Left ventricle myocardium inferior (tissue), 1 donor: ENCODE measurements at regions not wholly inside any gene's neighbourhood (a gene's known extent, or its start where the extent isn't known, plus 50 kb on each side); places are given as distances from the start of the nearest gene placed in this dataset.

Experiments
- DNase-seq: peaks from one replicate; pipeline ENCODE4 v3.0.0-alpha.2; 2020
- H3K27ac ChIP-seq: fragments of 200-600 bp; replicated peaks from 2 replicates; pipeline ENCODE4 v1.8.0; 2021
- H3K27me3 ChIP-seq: fragments of 200-600 bp; 2 replicates; pipeline ENCODE4 v1.8.0; 2021; ENCODE audit warnings: low read depth
- H3K36me3 ChIP-seq: fragments of 200-600 bp; 2 replicates; pipeline ENCODE4 v1.8.0; 2021
- H3K4me1 ChIP-seq: fragments of 200-600 bp; 2 replicates; pipeline ENCODE4 v1.8.0; 2021
- H3K4me3 ChIP-seq: fragments of 200-600 bp; 2 replicates; pipeline ENCODE4 v1.8.0; 2021; ENCODE audit warnings: mild to moderate bottlenecking, moderate library complexity
- H3K9me3 ChIP-seq: fragments of 200-600 bp; replicated peaks from 2 replicates; pipeline ENCODE4 v1.8.0; 2021
- CTCF ChIP-seq: fragments of 200-600 bp; IDR thresholded peaks from 2 replicates; pipeline ENCODE4 v1.8.0; 2021; ENCODE audit warnings: antibody characterized with exemption, mild to moderate bottlenecking, borderline replicate concordance
- intact Hi-C: fragments of 100-400 bp; cut with micrococcal nuclease; formaldehyde crosslinking; loops from one replicate; pipeline ENCODE4 v1.11.0; 2022
- donor health status: DM: no; HTN: yes; CAD: no; lungs with severe emphysema.

GRCh38 chr3:19070325-19070724 is 78.0 kb upstream of the KCNH8 start:
- DNase-seq = no peak
- Histone ChIP-seq H3K4me1 (no peaks in the 10 kb centered on the region), H3K27ac (no peak overlapping the region), H3K9me3 (no peaks in the 10 kb centered on the region), H3K4me3 (no peak overlapping the region), H3K36me3 (no peaks in the 10 kb centered on the region), H3K27me3 (no peaks in the 10 kb centered on the region)
- intact Hi-C loops = no loop called here
- no peak for TF ChIP-seq CTCF

GRCh38 chr3:19065027-19065426 is 83.3 kb upstream of the KCNH8 start:
- H3K36me3 ChIP-seq = no peaks in the 10 kb centered on the region
- intact Hi-C loops = loop anchor here (10.0 kb wide), 1 partner anchor 800 kb away; no protein-coding TSS in a partner anchor
- TF ChIP-seq CTCF = peak; percentile 41
- no peak overlapping the region for H3K4me3 ChIP-seq
- DNase-seq = no peak
- H3K9me3 ChIP-seq = no peaks in the 10 kb centered on the region
- no peaks in the 10 kb centered on the region for H3K27me3 ChIP-seq
- no peak overlapping the region for H3K27ac ChIP-seq
- no peaks in the 10 kb centered on the region for H3K4me1 ChIP-seq

GRCh38 chr3:19063936-19064335 is 84.4 kb upstream of the KCNH8 start:
- intact Hi-C loops = loop anchor here (10.0 kb wide), 1 partner anchor 801 kb away; no protein-coding TSS in a partner anchor
- Histone ChIP-seq H3K4me1 (no peaks in the 10 kb centered on the region), H3K36me3 (no peaks in the 10 kb centered on the region), H3K9me3 (no peaks in the 10 kb centered on the region), H3K27me3 (no peaks in the 10 kb centered on the region), H3K27ac (no peak overlapping the region), H3K4me3 (no peak overlapping the region)
- no peak for DNase-seq
- TF ChIP-seq CTCF = no peak

- Histone ChIP-seq H3K4me1 (no peaks in the 10 kb centered on the region), H3K9me3 (no peaks in the 10 kb centered on the region), H3K36me3 (no peaks in the 10 kb centered on the region), H3K27me3 (no peaks in the 10 kb centered on the region), H3K27ac (no peak overlapping the region), H3K4me3 (no peak overlapping the region)
- no peak for TF ChIP-seq CTCF
- intact Hi-C loops = loop anchor here (10.0 kb wide), 1 partner anchor 804 kb away; no protein-coding TSS in a partner anchor
- DNase-seq = no peak
Measured at GRCh38 chr3:19060404-19060803, 87.9 kb upstream of the KCNH8 start.

- Histone ChIP-seq H3K4me3 (no peak overlapping the region), H3K4me1 (no peaks in the 10 kb centered on the region), H3K27me3 (no peaks in the 10 kb centered on the region), H3K36me3 (no peaks in the 10 kb centered on the region), H3K27ac (no peak overlapping the region), H3K9me3 (no peaks in the 10 kb centered on the region)
- DNase-seq = no peak
- no peak for TF ChIP-seq CTCF
- intact Hi-C loops = no loop called here
Measured at GRCh38 chr3:19052874-19053273, 95.4 kb upstream of the KCNH8 start.

GRCh38 chr3:19046440-19046839 is 101.9 kb upstream of the KCNH8 start:
- Histone ChIP-seq H3K4me3 (no peak overlapping the region), H3K27me3 (no peaks in the 10 kb centered on the region), H3K27ac (no peak overlapping the region), H3K4me1 (no peaks in the 10 kb centered on the region), H3K36me3 (no peaks in the 10 kb centered on the region), H3K9me3 (no peaks in the 10 kb centered on the region)
- intact Hi-C loops = no loop called here
- TF ChIP-seq CTCF = peak; percentile 26
- DNase-seq = no peak
